H1 (cell line): ENCODE measurements at regions not wholly inside any gene's neighbourhood (a gene's known extent, or its start where the extent isn't known, plus 50 kb on each side); places are given as distances from the start of the nearest gene placed in this dataset.

Experiments used
- TF ChIP-seq, protein P1 (sequence below): IDR thresholded peaks from 2 replicates; pipeline ENCODE4 v1.6.1; 2011; ENCODE audit warnings: low read length, improper control_type of control experiment

GRCh38 chr7:131013716-131014115, 279.7 kb upstream of the KLF14 start (continued):
- TF ChIP-seq, protein P1, sequence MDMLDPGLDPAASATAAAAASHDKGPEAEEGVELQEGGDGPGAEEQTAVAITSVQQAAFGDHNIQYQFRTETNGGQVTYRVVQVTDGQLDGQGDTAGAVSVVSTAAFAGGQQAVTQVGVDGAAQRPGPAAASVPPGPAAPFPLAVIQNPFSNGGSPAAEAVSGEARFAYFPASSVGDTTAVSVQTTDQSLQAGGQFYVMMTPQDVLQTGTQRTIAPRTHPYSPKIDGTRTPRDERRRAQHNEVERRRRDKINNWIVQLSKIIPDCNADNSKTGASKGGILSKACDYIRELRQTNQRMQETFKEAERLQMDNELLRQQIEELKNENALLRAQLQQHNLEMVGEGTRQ = no peak
- TF ChIP-seq, all 59 proteins: peak for 0
